NB4 (cell line): ENCODE measurements at regions not wholly inside any gene's neighbourhood (a gene's known extent, or its start where the extent isn't known, plus 50 kb on each side); places are given as distances from the start of the nearest gene placed in this dataset.
A peak's percentile ranks its signal among the peaks of the same experiment; 100 is the strongest.

Experiments
- DNase-seq: peaks from one replicate; pipeline ENCODE4 v3.0.0; 2010; ENCODE audit warnings: low read depth
- H3K4me3 ChIP-seq: one replicate; pipeline ENCODE4 v1.5.1; 2011; ENCODE audit warnings: mild to moderate bottlenecking, low read depth, low read length, moderate library complexity
- CTCF ChIP-seq: IDR thresholded peaks from one replicate; pipeline ENCODE4 v1.5.1; 2012; ENCODE audit warnings: low read depth, low read length
- MAX ChIP-seq: IDR thresholded peaks from 2 replicates; pipeline ENCODE4 v1.6.1; 2011; ENCODE audit warnings: low read depth, low read length
- MYC ChIP-seq: IDR thresholded peaks from 2 replicates; pipeline ENCODE4 v1.6.1; 2011; ENCODE audit warnings: low read depth, low read length
- POLR2A ChIP-seq: IDR thresholded peaks from 2 replicates; pipeline ENCODE4 v1.6.1; 2011; ENCODE audit warnings: mild to moderate bottlenecking; ENCODE audit not compliant: insufficient read length; ENCODE audit errors: extremely low read depth

- TF ChIP-seq MAX (no peak), POLR2A (no peak), MYC (no peak), CTCF (no peak)
- H3K4me3 ChIP-seq: no peak overlapping the region
- no peak for DNase-seq
These were observed 114.5 kb downstream of the DACT1 start for GRCh38 chr14:58752289-58752688.

GRCh38 chr14:58752771-58753201, 115.0 kb downstream of the DACT1 start:
- H3K4me3 ChIP-seq: no peak overlapping the region
- TF ChIP-seq MAX (no peak), CTCF (no peak), MYC (no peak), POLR2A (no peak)
- peak; percentile 45 for DNase-seq

GRCh38 chr14:58755031-58755925, 117.5 kb downstream of the DACT1 start:
- no peak for TF ChIP-seq MAX
- no peak for TF ChIP-seq MYC
- no peak for TF ChIP-seq POLR2A
- no peak for TF ChIP-seq CTCF
- H3K4me3 ChIP-seq: no peak overlapping the region
- no peak for DNase-seq

GRCh38 chr14:58760121-58760520, 122.4 kb downstream of the DACT1 start:
- DNase-seq: no peak
- TF ChIP-seq MYC (no peak), CTCF (no peak), MAX (no peak), POLR2A (no peak)
- H3K4me3 ChIP-seq: no peak overlapping the region

- DNase-seq: no peak
- H3K4me3 ChIP-seq: no peak overlapping the region
- TF ChIP-seq POLR2A: no peak
- no peak for TF ChIP-seq MYC
- no peak for TF ChIP-seq MAX
- no peak for TF ChIP-seq CTCF
These were observed 124.9 kb downstream of the DACT1 start for GRCh38 chr14:58762629-58763028.
